ENCODE measurements at regions not wholly inside any gene's neighbourhood (a gene's known extent, or its start where the extent isn't known, plus 50 kb on each side); places are given as distances from the start of the nearest gene placed in this dataset.

GRCh38 chr3:124450366-124450765 lies 279.9 kb upstream of the UMPS start (continued):
- TF ChIP-seq ZNF281 (CRISPR knock-in tag; IDR thresholded peaks at IDR 0.05; ENCODE audit: borderline replicate concordance) (no peak), SOX6 (IDR thresholded peaks at IDR 0.05) (no peak), SOX6 (CRISPR knock-in tag; IDR thresholded peaks at IDR 0.05) (no peak)

- in situ Hi-C loops (cut with HindIII; ENCODE audit: extremely low pct_ligation_motif_present, low pct_unique_long_range_greater_than_20kb) = no loop called here
- H3K4me1 ChIP-seq (ENCODE audit: insufficient read depth, low read length) = no peaks in the 10 kb centered on the region
- H3K36me3 ChIP-seq (replicated peaks in 1 of 2; ENCODE audit: control insufficient read depth in 1 of 2, insufficient read depth in 2 of 2, low read length in 2 of 2) = no peaks in the 10 kb centered on the region
- H3K4me2 ChIP-seq (ENCODE audit: low read depth, low read length) = no peak overlapping the region
- ChIA-PET POLR2A (no interaction called here), CTCF (ENCODE audit: low intra/inter-chr PET ratio, low total read pairs) (no interaction called here)
- FAIRE-seq (no peak), ATAC-seq (no peak), DNase-seq (ENCODE audit: low spot score) (no peak)
- TF ChIP-seq CREB1 (IDR thresholded peaks at IDR 0.05) (peak; percentile 42), CREB1 (CRISPR knock-in tag; IDR thresholded peaks at IDR 0.05) (no peak), ZNF747 (CRISPR knock-in tag; IDR thresholded peaks at IDR 0.05; ENCODE audit: borderline replicate concordance) (no peak)
- H3K27me3 ChIP-seq (ENCODE audit: control insufficient read depth in 1 of 2, insufficient read depth in 2 of 2, low read length in 2 of 2) = peaks cover 0 to 11% of the 10 kb centered on the region in 2 experiments; a peak in 2 of 5 replicates
- H3K9me3 ChIP-seq (ENCODE audit: low read length) = no peaks in the 10 kb centered on the region
- no peak overlapping the region for H3K9ac ChIP-seq (ENCODE audit: insufficient read depth, low read depth, low read length)
- WGBS (ENCODE audit: low lambda C conversion rate) = 3% methylated on average over 3 of the region's 3 CpGs
- no peak overlapping the region for H3K4me3 ChIP-seq (replicated peaks in 1 of 3; ENCODE audit: insufficient read depth in 1 of 3, low read depth in 2 of 3, low read length in 3 of 3)
- no peaks in the 10 kb centered on the region for H4K20me1 ChIP-seq (ENCODE audit: insufficient read depth, low read length)
- no TSS peak for BruUV-seq (replicated peaks)
- H2AFZ ChIP-seq (ENCODE audit: low read length) = no peak overlapping the region
- H3K79me2 ChIP-seq (ENCODE audit: insufficient read depth, low read length) = no peaks in the 10 kb centered on the region
- no peak overlapping the region for H3K27ac ChIP-seq (ENCODE audit: extremely low read length, insufficient read depth, low read length)
- intact Hi-C loops (cut with micrococcal nuclease; ENCODE audit: unreplicated experiment) = no loop called here
These were observed 278.5 kb upstream of the UMPS start for GRCh38 chr3:124451630-124452317.

All from HepG2 (cell line).